ENCODE measurements at regions not wholly inside any gene's neighbourhood (a gene's known extent, or its start where the extent isn't known, plus 50 kb on each side); places are given as distances from the start of the nearest gene placed in this dataset.

- Histone ChIP-seq H3K4me1 (ENCODE audit: control insufficient read depth in 1 of 2, low read depth in 2 of 2) (peaks cover 0 to 2% of the 10 kb centered on the region in 2 donors), H3K9me3 (no peaks in the 10 kb centered on the region), H3K4me3 (no peak overlapping the region), H3K27me3 (replicated peaks; ENCODE audit: insufficient read depth) (no peaks in the 10 kb centered on the region), H3K36me3 (no peaks in the 10 kb centered on the region), H3K27ac (no peak overlapping the region)
- ATAC-seq (ENCODE audit: insufficient number of reproducible peaks, low FRiP score, low read depth) (no peak), DNase-seq (ENCODE audit: low spot score) (no peak)
- TF ChIP-seq CTCF (IDR thresholded peaks at IDR 0.05), result no peak
These were observed 60.3 kb upstream of the SYT6 start for GRCh38 chr1:114214016-114214415.

- Histone ChIP-seq H3K9me3 (no peaks in the 10 kb centered on the region), H3K27ac (no peak overlapping the region), H3K27me3 (replicated peaks; ENCODE audit: insufficient read depth) (no peaks in the 10 kb centered on the region), H3K36me3 (no peaks in the 10 kb centered on the region), H3K4me3 (no peak overlapping the region), H3K4me1 (ENCODE audit: control insufficient read depth in 1 of 2, low read depth in 2 of 2) (no peaks in the 10 kb centered on the region)
- no peak for DNase-seq (ENCODE audit: low spot score)
- TF ChIP-seq CTCF (IDR thresholded peaks at IDR 0.05), result no peak
- ATAC-seq (ENCODE audit: insufficient number of reproducible peaks, low FRiP score, low read depth), result no peak
These were observed 56.3 kb upstream of the SYT6 start for GRCh38 chr1:114209971-114210370.

- H3K4me1 ChIP-seq (ENCODE audit: control insufficient read depth in 1 of 2, low read depth in 2 of 2), result no peaks in the 10 kb centered on the region
- no peak for TF ChIP-seq CTCF (IDR thresholded peaks at IDR 0.05)
- H3K27me3 ChIP-seq (replicated peaks; ENCODE audit: insufficient read depth), result no peaks in the 10 kb centered on the region
- no peak for DNase-seq (ENCODE audit: low spot score)
- no peak overlapping the region for H3K27ac ChIP-seq
- no peak overlapping the region for H3K4me3 ChIP-seq
- no peak for ATAC-seq (ENCODE audit: insufficient number of reproducible peaks, low FRiP score, low read depth)
- H3K36me3 ChIP-seq, result no peaks in the 10 kb centered on the region
- H3K9me3 ChIP-seq, result no peaks in the 10 kb centered on the region
These were observed 55.0 kb upstream of the SYT6 start for GRCh38 chr1:114208714-114209113.

DNA sequence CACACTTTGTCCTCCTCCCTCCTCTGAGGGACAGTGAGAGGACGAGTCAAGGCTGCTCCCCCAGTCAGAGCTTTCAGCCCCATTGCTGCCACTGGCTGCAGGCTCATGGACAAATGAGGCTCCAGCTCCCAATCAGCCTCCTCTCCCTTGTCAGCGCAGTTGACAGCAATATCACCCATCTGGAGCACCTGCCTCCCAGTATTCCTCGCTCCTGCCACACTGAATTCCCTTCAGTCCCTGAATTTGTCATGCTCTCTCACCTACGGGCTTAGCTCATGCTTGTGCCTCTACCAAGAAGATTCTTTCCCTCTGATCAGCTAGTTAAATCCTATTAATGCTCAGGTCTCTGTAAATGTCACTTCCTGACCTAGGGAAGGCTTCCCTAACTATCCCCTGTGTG lies 54.4 kb upstream of the SYT6 start:
- no peaks in the 10 kb centered on the region for H3K4me1 ChIP-seq (ENCODE audit: control insufficient read depth in 1 of 2, low read depth in 2 of 2)
- no peak overlapping the region for H3K27ac ChIP-seq
- no peak for TF ChIP-seq CTCF (IDR thresholded peaks at IDR 0.05)
- H3K27me3 ChIP-seq (replicated peaks; ENCODE audit: insufficient read depth), result no peaks in the 10 kb centered on the region
- no peaks in the 10 kb centered on the region for H3K36me3 ChIP-seq
- H3K9me3 ChIP-seq, result no peaks in the 10 kb centered on the region
- no peak overlapping the region for H3K4me3 ChIP-seq
- DNase-seq (ENCODE audit: low spot score) (no peak), ATAC-seq (ENCODE audit: insufficient number of reproducible peaks, low FRiP score, low read depth) (no peak)

- Histone ChIP-seq H3K27me3 (replicated peaks; ENCODE audit: insufficient read depth) (no peaks in the 10 kb centered on the region), H3K4me1 (ENCODE audit: control insufficient read depth in 1 of 2, low read depth in 2 of 2) (no peaks in the 10 kb centered on the region), H3K4me3 (no peak overlapping the region), H3K36me3 (no peaks in the 10 kb centered on the region), H3K27ac (no peak overlapping the region), H3K9me3 (no peaks in the 10 kb centered on the region)
- DNase-seq (ENCODE audit: low spot score) (no peak), ATAC-seq (ENCODE audit: insufficient number of reproducible peaks, low FRiP score, low read depth) (no peak)
- no peak for TF ChIP-seq CTCF (IDR thresholded peaks at IDR 0.05)
These were observed 54.0 kb upstream of the SYT6 start for GRCh38 chr1:114207635-114208034.
